GM12891 (cell line): ENCODE measurements at regions not wholly inside any gene's neighbourhood (a gene's known extent, or its start where the extent isn't known, plus 50 kb on each side); places are given as distances from the start of the nearest gene placed in this dataset.

Experiments used
- POLR2A ChIP-seq: IDR thresholded peaks from 2 replicates; pipeline ENCODE4 v1.6.1; 2011; ENCODE audit warnings: low read depth, low read length, control low read depth
- POLR2AphosphoS5 ChIP-seq: IDR thresholded peaks from 2 replicates; pipeline ENCODE4 v1.6.1; 2011; ENCODE audit warnings: low read depth, low read length, control low read depth

GRCh38 chr20:62535964-62536363, 60.2 kb upstream of the GATA5 start:
- TF ChIP-seq POLR2AphosphoS5 = no peak
- no peak for TF ChIP-seq POLR2A
